GM10266 (cell line): ENCODE measurements at regions not wholly inside any gene's neighbourhood (a gene's known extent, or its start where the extent isn't known, plus 50 kb on each side); places are given as distances from the start of the nearest gene placed in this dataset.
"Not testable (repeated sequence)": the region's sequence is repeated elsewhere in the genome, so short reads cannot be mapped to it uniquely, and the experiment has no call there.

Experiments
- DNase-seq: peaks from one replicate; pipeline ENCODE4 v3.0.0; 2012; ENCODE audit errors: extremely low spot score
- CTCF ChIP-seq: IDR thresholded peaks from 2 replicates; pipeline ENCODE4 v1.5.1; 2012; ENCODE audit warnings: mild to moderate bottlenecking, low read depth; ENCODE audit not compliant: control insufficient read depth, insufficient read depth; ENCODE audit errors: missing control alignments

- DNase-seq = no peak
- no peak for TF ChIP-seq CTCF
Measured at GRCh38 chr9:88596376-88596775, 61.4 kb downstream of the NXNL2 start.

- no peak for DNase-seq
- TF ChIP-seq CTCF = no peak
Measured at GRCh38 chr9:88604836-88605511, 70.0 kb downstream of the NXNL2 start.

GRCh38 chr9:88605512-88606362 is 70.8 kb downstream of the NXNL2 start:
- no peak for TF ChIP-seq CTCF
- DNase-seq = no peak

- DNase-seq = no peak
- no peak for TF ChIP-seq CTCF
Measured at GRCh38 chr9:88614359-88614758, 79.4 kb downstream of the NXNL2 start.

- no peak for TF ChIP-seq CTCF
- DNase-seq = no peak
Measured at GRCh38 chr9:88623698-88624097, 88.7 kb downstream of the NXNL2 start.

GRCh38 chr9:88628114-88628513 is 93.1 kb downstream of the NXNL2 start:
- DNase-seq = no peak
- no peak for TF ChIP-seq CTCF

- no peak for TF ChIP-seq CTCF
- DNase-seq = no peak
Measured at GRCh38 chr9:88628811-88629210, 93.8 kb downstream of the NXNL2 start.

- not testable (repeated sequence) for DNase-seq
Measured at GRCh38 chr9:88630574-88630973, 95.6 kb downstream of the NXNL2 start.
